HK-2 (cell line): ENCODE measurements at regions not wholly inside any gene's neighbourhood (a gene's known extent, or its start where the extent isn't known, plus 50 kb on each side); places are given as distances from the start of the nearest gene placed in this dataset.
A peak's percentile ranks its signal among the peaks of the same experiment; 100 is the strongest.

Source experiments
- DNase-seq: peaks from one replicate; pipeline ENCODE4 v3.0.0-alpha.2; 2018; ENCODE audit not compliant: unreplicated experiment

DNA sequence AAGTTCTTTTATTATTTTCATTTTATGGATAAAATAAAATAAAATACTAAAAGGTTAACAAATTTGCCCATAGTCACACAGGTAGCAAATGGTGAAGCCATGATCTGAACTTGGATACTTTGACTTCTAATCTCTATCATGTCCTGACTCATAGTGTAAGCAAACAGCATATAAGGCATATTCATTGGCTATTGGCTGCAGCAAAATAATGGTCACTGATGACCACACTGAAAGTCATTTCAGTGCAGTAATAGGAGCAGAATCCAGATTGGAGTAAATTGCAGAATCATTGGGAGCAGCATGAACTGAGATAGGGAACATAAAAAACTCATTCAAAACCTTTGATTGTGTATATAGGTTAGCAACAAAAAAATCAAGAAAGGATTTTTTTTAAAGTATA is 262.9 kb downstream of the PLA2G4A start:
- no peak for DNase-seq

DNA sequence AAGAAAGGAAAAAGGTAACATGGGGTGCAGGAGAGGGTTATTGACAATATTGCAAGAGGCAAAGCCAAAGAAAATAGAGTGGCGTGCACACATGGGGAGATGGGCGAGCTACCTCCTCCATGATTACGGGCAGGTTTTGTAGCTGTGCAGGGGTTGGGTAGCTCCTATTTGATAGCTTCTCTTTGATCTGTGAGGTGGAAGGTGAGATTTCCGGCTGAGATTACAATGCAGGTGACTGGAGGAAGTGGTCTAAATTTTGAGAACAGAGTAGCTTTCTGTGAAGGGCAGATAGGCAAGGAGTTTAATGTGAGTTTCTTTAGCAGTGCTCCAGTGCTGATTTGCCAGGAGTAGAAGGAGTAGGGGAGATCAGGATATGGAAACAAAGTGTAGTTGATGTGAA is 263.4 kb downstream of the PLA2G4A start:
- no peak for DNase-seq

DNA sequence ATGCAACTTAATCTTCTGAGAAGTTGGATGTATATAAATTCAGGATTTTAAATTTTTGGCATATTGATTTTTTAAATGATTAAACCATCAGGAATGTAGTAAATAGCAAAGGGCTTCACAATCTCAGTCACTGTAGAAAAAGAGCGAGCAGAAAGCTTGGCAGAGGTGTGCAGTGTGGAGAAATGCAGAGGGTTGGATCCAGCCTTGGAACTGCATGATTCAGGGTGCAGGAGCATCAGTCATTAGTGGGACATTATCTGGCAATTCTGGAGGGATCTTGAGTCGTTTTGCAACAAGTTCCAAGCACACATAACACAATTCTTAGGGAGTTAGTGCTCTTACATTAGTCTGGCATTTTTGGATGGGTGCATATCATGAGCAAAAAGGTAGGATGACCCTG is 267.9 kb downstream of the PLA2G4A start:
- no peak for DNase-seq

DNA sequence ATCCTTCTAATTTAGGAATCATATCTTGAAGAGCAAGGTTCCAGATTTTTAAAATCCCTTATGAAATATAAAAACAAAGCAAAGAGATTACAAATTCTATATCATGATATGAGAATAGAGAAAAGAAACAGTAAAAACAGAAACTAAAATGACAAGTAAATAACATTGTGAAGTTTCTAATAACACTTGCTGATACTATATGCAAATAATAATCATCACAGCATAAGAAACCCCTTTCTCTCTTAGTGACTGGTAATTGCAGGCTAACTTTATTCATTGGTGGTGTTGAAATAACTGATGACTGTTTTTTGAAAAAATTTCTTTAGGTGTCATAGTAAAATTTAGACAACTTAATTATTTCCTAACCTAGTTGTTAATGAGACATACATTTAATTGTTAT is 281.6 kb downstream of the PLA2G4A start:
- DNase-seq: no peak

DNA sequence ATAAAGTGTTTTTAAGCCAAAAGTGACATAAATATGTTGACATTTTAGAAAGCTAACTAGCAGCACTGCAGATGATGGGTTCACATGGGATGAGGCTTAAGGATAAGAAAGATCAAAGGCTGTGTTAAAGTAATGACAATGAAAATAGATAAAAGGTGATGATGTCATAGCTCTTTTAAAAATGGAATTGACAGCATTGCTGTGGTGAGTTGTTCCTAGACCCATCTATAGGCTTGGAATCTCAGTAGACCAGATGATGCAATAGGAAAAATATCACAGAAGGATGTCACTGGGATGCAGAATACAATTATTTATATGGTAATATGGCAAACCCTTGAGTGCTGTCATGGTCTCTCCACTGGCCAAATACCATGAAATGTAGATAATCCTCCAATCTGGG is 286.0 kb downstream of the PLA2G4A start:
- no peak for DNase-seq

DNA sequence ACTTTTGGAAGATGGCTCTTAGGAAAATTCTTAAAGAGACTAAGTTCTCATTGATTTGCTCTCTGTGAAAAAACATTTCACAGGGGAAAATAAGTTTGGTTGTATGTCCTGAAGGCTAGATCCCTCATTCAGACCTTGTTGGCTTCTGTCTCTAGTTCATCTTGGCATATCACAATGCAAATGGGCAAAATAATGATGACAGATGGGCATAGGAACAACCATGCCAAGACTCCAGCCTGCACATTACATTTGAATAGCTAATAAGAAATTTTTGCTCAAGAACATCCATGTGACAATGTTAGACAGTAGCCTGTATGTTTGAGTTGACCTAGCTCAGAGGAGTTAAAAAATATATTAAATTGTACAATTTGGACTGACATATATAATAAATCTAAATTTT is 292.9 kb downstream of the PLA2G4A start:
- DNase-seq: no peak

DNA sequence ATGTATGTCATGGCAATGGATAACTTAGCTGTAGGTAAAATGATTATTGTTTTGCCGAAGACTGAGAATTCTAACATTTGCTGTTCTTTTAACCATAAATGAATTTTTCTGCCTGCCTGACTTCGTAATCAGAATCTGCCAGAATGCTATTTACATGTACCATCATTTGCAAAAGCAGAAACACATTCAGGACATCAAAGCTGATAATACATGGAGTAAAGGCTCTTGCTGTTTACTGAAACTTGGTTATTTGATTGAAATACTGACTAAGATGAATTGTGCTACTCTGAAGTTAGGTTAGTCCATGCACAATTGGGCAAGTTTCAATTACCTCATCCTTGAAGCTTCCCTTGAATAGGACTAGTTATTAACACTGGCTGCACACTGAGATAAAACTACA is 293.8 kb downstream of the PLA2G4A start:
- no peak for DNase-seq

DNA sequence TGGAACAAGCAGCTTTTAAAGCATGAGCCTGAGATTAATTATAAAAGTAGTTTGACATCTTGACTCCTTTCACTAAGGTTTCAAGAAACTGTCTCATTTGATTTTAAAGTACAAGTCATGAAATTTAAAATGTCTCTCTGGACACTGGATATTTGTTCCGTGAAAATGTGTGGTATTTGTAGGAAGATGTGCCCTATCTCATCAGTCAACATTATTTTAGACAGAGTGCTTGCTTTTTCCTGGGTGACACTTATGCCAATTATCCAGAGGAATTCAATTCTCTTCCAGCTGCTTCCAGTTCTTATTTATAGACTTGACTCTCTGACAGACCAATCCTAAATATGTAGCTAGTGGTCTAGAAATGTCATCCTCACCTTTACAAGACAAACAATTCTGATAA is 300.4 kb downstream of the PLA2G4A start:
- DNase-seq: no peak

DNA sequence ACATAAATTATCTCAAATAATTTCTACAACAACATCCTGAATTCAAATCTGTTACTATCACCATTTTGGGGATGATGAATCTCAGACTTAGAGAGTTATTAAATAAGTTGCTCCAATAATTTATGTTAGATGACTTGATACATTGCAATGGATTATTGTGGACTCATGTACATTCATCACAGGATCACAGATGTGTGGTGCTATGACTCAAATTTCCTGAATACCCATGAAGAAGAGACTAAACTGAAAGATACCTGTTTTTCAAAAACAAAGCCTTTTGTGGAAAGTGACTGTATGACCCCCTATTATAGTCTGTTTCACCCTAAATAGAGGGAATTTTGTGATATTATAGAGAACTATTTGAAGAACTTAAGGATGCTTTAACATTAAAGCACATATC is 315.0 kb downstream of the PLA2G4A start:
- no peak for DNase-seq

DNA sequence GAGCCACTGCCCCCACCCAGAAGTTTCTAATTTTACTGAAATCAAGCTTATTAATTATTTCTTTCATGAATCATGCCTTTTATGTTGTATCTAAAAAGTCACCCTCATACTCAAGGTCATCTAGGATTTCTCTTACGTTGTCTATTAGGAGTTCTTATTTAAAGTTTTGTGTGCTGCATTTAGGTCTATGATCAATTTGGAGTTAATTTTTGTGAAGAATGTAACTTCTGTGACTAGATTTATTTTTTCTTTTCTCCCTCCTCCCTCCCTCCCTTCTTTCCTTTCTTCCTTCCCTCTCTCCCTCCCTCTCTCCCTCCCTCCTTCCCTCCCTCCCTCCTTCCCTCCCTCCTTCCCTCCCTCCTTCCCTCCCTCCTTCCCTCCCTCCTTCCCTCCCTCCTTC is 317.6 kb downstream of the PLA2G4A start:
- no peak for DNase-seq

DNA sequence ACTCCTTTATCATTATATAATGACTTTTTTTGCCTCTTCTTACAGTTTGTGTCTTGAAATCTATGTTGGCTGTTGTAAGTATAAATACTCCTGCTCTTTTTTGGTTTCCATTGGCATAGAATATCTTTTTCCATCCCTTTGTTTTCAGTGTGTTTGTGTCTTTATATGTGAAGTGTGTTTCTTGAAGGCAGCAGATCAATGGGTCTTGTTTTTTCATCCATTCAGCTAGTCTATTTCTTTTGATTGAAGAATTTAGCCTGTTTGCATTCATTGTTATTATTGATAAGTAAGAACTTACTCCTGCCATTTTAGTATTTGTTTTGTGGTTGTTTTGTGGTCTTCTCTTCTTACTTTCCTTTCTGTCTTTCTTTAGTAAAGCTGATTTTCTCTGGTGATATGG is 322.8 kb downstream of the PLA2G4A start:
- no peak for DNase-seq

DNA sequence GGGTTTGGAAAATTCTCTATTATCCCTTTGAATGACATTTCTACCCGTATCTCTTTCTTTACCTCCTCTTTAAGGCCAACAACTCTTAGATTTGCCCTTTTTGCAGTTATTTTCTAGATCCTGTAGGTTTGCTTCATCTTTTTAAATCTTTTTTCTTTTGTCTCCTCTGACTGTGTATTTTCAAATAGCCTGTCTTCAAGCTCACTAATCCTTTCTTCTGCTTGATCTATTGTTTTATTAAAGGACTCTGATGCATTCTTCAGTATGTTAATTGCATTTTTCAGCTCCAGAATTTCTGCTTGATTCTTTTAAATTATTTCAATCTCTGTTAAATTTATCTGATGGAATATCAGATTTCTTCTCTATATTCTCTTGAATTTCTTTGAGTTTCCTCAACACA is 324.3 kb downstream of the PLA2G4A start:
- no peak for DNase-seq

DNA sequence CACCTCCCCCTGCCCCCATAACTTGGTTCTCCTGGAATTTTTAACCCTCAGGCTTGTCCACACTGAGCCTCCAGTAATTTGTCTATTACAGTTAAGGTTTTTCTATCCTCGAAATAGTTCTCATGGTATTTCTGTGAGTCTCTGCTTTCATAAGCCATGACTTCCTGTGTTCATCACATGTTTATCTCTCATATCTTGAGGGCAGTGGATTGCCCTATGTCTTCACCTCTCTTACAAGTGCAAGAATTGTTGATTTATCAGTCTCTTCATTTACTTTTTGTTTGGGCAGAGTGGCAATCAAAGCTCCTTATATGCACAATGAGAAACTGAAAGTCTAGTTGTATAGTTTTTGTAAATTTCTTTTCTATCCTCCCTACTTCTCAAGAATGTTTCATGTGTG is 328.4 kb downstream of the PLA2G4A start:
- no peak for DNase-seq

DNA sequence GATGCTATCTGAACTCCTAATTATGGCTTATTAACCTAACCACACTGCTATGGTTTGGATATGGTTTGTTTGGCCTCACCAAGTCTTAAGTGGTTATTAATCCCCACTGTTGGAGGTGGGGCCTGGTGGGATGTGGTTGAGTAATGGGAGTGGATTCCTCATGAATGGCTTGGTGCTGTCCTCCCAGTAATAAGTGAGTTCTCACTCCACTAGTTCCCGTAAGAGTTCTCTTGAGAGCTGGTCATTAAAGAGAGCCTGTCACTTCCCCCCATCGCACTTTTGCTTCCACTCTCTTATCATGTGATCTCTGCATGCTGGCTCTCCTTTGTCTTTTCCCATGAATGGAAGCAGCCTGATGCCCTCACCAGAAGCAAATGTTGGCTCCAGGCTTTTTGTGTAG is 328.8 kb downstream of the PLA2G4A start:
- DNase-seq: no peak

DNA sequence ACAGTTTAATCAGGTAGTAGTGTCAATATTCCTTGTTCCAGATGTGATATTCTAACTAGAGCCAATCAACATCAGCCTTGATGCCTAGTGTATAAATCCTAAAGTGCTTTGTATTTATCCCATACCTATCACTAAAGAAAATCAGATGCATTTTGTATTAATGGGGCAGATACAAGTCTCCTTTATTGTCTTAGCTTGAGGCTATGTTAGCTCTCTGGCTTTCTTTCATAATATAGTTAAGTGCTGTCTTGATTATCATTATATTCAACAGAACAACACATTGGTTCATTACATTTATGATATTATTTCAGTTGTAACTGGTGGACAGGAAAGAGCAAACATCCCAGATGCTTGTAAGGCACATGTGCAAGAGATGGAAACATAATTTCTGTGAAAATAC is 338.8 kb downstream of the PLA2G4A start:
- DNase-seq: no peak

DNA sequence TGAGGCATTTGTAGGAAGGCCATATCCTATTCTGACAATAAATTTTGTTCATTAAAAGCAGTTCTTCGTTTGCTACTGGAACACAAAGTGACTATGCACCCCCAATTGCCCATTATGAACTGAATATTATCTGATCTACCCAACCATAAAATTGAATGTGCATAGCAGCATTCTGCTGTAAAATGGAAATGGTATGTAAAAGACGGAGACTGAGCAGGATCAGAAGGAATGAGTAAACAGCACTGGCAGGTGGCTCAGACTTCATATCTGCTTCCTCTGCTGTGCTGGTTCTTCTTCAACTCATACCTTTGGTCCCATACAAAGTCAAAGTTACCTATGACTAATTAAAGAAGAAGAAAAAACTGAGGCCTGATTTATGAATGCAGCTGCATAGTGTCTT is 339.5 kb downstream of the PLA2G4A start:
- no peak for DNase-seq

DNA sequence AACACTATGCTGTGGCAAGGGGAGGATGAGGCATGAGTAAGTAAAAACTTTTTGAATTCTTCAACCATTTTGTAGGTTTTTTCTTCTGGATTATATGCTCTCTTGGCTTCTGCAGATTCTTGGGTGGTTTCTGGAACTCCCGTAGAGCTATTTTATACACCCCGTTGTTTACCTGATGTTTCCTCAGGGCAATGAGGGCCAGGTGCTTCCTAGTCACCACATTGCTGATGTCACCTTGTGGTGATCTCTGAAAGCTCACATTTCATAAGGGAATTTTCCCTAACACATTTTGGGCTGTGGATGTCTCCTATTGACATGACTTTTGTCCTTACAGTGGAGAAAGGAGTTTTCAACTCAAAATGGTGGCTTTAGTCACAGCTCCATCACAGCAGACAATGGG is 356.6 kb downstream of the PLA2G4A start:
- DNase-seq: no peak

DNA sequence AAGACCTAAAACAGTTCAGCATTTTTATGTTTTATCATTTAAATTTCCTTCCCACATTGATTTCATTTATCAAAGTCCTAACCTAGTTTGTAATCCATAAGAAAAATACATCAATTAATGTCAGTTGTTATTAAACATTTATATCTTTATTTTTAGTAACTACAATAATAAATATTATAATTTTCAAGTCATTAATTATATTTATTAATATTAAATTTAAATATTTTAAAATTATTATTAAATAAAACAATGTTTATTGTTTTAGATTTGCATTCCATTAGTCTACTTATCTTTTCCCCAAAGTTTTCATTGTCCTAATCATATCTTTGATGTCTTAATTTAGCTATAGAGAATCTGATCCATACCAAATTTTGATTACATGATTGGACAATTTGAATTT is 368.9 kb downstream of the PLA2G4A start:
- DNase-seq: no peak

DNA sequence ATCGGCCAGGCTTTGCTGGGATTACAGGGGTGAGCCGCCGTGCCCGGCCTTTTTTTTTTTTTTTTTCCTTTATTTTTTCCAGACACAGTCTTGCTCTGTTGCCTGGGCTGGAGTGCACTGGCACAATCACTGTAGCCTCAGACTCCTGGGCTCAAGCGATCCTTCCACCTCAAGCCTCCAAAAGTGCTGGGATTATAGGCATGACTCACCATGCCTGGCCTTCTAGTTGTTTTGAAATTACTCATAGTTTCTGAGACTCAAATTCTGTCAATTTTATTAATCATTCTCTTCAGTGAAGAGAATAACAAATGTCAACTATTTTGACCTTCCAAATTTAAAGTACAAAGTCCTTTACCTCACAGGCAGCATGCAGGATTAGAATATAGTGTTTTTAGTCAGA is 374.5 kb downstream of the PLA2G4A start:
- peak; percentile 21 for DNase-seq

DNA sequence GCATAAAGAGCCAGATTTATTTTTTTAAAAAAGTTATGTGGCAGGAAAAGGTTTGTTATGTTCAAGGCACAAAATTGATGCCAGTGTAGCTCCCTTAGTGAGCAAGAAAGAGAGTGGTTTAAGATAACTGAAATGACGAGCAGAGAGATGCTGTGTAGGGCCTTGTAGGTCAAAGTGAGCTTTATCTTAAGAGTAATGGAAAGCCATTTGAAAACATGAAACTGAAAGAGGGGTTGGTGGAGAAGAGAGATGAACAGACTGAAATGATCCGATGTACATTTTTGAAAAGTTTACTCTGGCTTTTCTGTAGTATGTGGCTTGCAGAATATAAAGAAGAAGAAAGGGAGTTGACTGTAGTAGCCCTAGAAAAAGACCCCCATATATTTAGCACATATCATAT is 383.6 kb downstream of the PLA2G4A start:
- no peak for DNase-seq

DNA sequence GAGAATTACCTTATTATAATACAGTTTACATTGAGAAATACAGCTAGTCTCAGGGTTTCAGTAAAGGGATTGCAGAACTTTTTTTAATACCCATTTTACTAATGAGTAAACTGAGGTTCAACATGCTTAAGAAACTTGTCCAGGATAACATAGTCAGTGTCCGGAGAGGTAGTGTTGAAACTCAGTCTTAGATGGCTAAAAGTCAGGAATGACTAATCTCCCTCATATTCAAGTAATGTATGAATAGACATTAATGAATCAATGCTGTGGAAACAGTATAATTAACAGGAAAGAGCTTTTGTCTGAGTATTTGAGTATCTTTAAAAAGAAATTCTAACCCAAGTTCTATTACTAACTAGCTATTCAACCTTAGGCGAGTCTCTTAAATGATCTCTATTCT is 397.6 kb downstream of the PLA2G4A start:
- DNase-seq: no peak

DNA sequence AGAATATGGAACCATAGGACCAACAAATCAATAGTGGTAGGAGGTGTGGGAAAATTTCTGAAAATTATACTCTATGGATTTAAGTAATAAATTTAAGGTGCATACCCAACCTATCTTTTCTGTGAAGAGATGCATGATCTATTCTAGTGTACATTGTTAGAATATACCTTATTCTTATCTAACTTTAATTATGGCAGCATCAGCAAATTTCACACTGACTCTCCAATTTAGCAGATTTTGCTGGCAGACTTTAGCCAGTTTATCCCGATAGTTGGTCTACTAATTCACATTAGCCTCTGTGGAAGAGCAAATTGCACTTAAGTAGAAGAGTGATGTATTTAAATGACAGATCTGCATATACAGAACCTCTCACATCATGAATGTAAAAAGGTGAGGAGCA is 400.0 kb downstream of the PLA2G4A start:
- DNase-seq: no peak

DNA sequence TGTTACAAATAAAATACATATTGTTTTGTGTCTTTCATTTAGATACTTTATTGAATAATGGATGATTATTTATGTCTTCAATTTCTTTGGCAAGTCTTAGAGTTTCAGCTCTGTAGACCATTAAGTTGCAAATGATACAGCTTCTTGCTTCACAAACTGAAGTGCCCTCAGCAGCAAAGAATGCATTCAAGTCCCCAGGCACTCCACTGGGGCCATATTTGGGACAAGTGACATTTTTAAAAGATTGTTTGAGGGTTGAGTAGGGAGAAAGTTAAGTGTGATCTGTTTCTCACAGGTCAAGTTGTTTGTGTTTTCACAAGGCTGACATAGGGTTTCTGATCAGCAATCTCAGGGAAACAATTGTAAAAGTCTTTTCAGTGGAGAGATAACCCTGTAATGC is 400.7 kb downstream of the PLA2G4A start:
- no peak for DNase-seq

DNA sequence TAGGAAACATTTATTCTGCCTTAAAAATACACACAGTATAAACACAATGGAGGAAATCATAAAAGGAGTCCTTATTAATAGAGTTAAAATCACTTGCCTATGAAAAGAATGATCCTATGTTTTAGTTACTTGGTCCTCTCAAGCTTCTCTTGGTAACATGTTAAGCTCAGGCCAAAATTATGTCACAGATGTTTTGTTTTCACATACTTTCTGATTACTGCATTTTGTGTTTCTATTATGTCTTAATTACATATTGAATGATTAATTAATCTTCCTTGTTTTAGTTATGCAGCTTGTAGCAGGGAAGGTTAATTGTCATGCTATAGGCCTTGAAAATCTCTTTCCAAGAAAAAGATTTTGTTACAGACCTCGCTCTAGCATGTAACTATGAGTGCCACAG is 406.0 kb downstream of the PLA2G4A start:
- no peak for DNase-seq

DNA sequence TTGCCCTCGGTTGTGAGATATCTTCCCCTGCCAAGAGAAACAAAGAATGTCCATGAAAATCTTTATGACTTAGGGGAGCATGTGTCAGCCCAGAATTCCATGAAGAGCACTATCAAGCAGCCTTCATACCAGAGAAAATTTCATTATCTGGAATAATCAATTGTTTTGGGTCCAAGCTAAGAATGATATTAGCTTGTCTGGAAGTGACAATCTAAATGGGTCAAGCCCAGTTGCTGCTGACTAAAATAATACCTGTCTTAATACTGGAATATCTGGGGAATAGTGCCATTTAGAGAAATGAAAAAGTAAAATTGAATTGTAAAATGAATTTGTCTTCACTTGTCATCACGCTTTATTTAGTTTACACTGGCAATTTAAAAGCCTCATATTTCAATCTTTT is 407.4 kb downstream of the PLA2G4A start:
- DNase-seq: no peak
